ENCODE measurements at regions not wholly inside any gene's neighbourhood (a gene's known extent, or its start where the extent isn't known, plus 50 kb on each side); places are given as distances from the start of the nearest gene placed in this dataset.
A peak's percentile ranks its signal among the peaks of the same experiment; 100 is the strongest.

- H3K27ac ChIP-seq (ENCODE audit: low read length) = peak overlapping the region; percentile 95
- peaks cover 16% of the 10 kb centered on the region for H3F3A ChIP-seq (ENCODE audit: low read length, unreplicated experiment)
- no peaks in the 10 kb centered on the region for H3K79me2 ChIP-seq (ENCODE audit: low read length)
- no peaks in the 10 kb centered on the region for H3K27me3 ChIP-seq (ENCODE audit: low read length)
- peaks cover 65% of the 10 kb centered on the region for H3K4me1 ChIP-seq (ENCODE audit: insufficient read depth, low read length)
- ChIA-PET POLR2A (ENCODE audit: unreplicated experiment) (no interaction called here), CTCF (interaction anchor here (0.6 kb wide), 1 partner anchor 733 kb away, joined by 3 read pairs; no protein-coding TSS in a partner anchor)
- no peaks in the 10 kb centered on the region for H3K36me3 ChIP-seq (ENCODE audit: low read depth, low read length)
- H3K9ac ChIP-seq (ENCODE audit: low read length) = peak overlapping the region; percentile 69
- peak overlapping the region; percentile 28; the same call in 1 of the 2 replicates for H3K4me3 ChIP-seq (ENCODE audit: low read length)
- H2AFZ ChIP-seq (ENCODE audit: low read length) = peak overlapping the region; percentile 36
- intact Hi-C loops (cut with micrococcal nuclease) = no loop called here
- no peak for ATAC-seq
- BruUV-seq (replicated peaks) = TSS peak; percentile 71
- no peak for TF ChIP-seq CTCF (conservative IDR thresholded peaks at IDR 0.05; ENCODE audit: low read depth, low read length)
- TF ChIP-seq EZH2phosphoT487 (IDR thresholded peaks at IDR 0.05; ENCODE audit: borderline replicate concordance, low read length) = no peak
- TF ChIP-seq EZH2 (IDR thresholded peaks at IDR 0.05; ENCODE audit: low read length, unreplicated experiment) = no peak
- H3K9me3 ChIP-seq (ENCODE audit: low read length) = no peaks in the 10 kb centered on the region
- H3K4me2 ChIP-seq (ENCODE audit: low read length) = peak overlapping the region; percentile 72
- H4K20me1 ChIP-seq (ENCODE audit: low read length) = no peaks in the 10 kb centered on the region
- no peaks in the 10 kb centered on the region for H3K9me2 ChIP-seq (replicated peaks; ENCODE audit: low read length)
- DNase-seq = peak; percentile 31
Observed at GRCh38 chr2:57862727-57863126, 183.9 kb upstream of the VRK2 start.

GRCh38 chr2:57864926-57865325 lies 181.7 kb upstream of the VRK2 start:
- Histone ChIP-seq H3K4me3 (ENCODE audit: low read length) (no peak overlapping the region), H3K4me1 (ENCODE audit: insufficient read depth, low read length) (peaks cover 84% of the 10 kb centered on the region), H3K79me2 (ENCODE audit: low read length) (no peaks in the 10 kb centered on the region), H3F3A (ENCODE audit: low read length, unreplicated experiment) (peaks cover 30% of the 10 kb centered on the region), H3K4me2 (ENCODE audit: low read length) (peak overlapping the region; percentile 38), H3K27me3 (ENCODE audit: low read length) (no peaks in the 10 kb centered on the region), H4K20me1 (ENCODE audit: low read length) (no peaks in the 10 kb centered on the region), H3K27ac (ENCODE audit: low read length) (peak overlapping the region; percentile 97), H3K36me3 (ENCODE audit: low read depth, low read length) (no peaks in the 10 kb centered on the region), H2AFZ (ENCODE audit: low read length) (peak overlapping the region; percentile 27; the same call in 1 of the 2 replicates), H3K9me2 (replicated peaks; ENCODE audit: low read length) (no peaks in the 10 kb centered on the region), H3K9me3 (ENCODE audit: low read length) (no peaks in the 10 kb centered on the region), H3K9ac (ENCODE audit: low read length) (peak overlapping the region; percentile 47)
- BruUV-seq (replicated peaks) = no TSS peak
- intact Hi-C loops (cut with micrococcal nuclease) = loop anchor here (1.0 to 5.0 kb wide), 3 partner anchors 105 to 242 kb away; partner anchors contain the start of gene VRK2
- POLR2A ChIA-PET (ENCODE audit: unreplicated experiment) = no interaction called here
- no peak for TF ChIP-seq EZH2phosphoT487 (IDR thresholded peaks at IDR 0.05; ENCODE audit: borderline replicate concordance, low read length)
- TF ChIP-seq EZH2 (IDR thresholded peaks at IDR 0.05; ENCODE audit: low read length, unreplicated experiment) = no peak
- no peak for TF ChIP-seq CTCF (conservative IDR thresholded peaks at IDR 0.05; ENCODE audit: low read depth, low read length)
- DNase-seq (peak; percentile 67), ATAC-seq (peak; percentile 13; the same call in 1 of the 2 replicates)
- CTCF ChIA-PET = no interaction called here

GRCh38 chr2:57867730-57868129 lies 178.9 kb upstream of the VRK2 start:
- TF ChIP-seq EZH2 (IDR thresholded peaks at IDR 0.05; ENCODE audit: low read length, unreplicated experiment) (no peak), EZH2phosphoT487 (IDR thresholded peaks at IDR 0.05; ENCODE audit: borderline replicate concordance, low read length) (no peak), CTCF (conservative IDR thresholded peaks at IDR 0.05; ENCODE audit: low read depth, low read length) (no peak)
- no peaks in the 10 kb centered on the region for H3K9me3 ChIP-seq (ENCODE audit: low read length)
- peaks cover 26% of the 10 kb centered on the region for H3F3A ChIP-seq (ENCODE audit: low read length, unreplicated experiment)
- ChIA-PET POLR2A (ENCODE audit: unreplicated experiment) (no interaction called here), CTCF (no interaction called here)
- H3K79me2 ChIP-seq (ENCODE audit: low read length) = no peaks in the 10 kb centered on the region
- no peak overlapping the region for H2AFZ ChIP-seq (ENCODE audit: low read length)
- H3K27me3 ChIP-seq (ENCODE audit: low read length) = no peaks in the 10 kb centered on the region
- no peak overlapping the region; the same call in 1 of the 2 replicates for H3K4me3 ChIP-seq (ENCODE audit: low read length)
- H3K9ac ChIP-seq (ENCODE audit: low read length) = peak overlapping the region; percentile 71
- intact Hi-C loops (cut with micrococcal nuclease) = loop anchor here (1.0 to 5.0 kb wide), 4 partner anchors 15 to 240 kb away; partner anchors contain the start of gene VRK2
- BruUV-seq (replicated peaks) = TSS peak; percentile 34
- no peaks in the 10 kb centered on the region for H4K20me1 ChIP-seq (ENCODE audit: low read length)
- peaks cover 81% of the 10 kb centered on the region for H3K4me1 ChIP-seq (ENCODE audit: insufficient read depth, low read length)
- ATAC-seq (peak; percentile 3; the same call in 1 of the 2 replicates), DNase-seq (peak; percentile 65)
- no peaks in the 10 kb centered on the region for H3K36me3 ChIP-seq (ENCODE audit: low read depth, low read length)
- peak overlapping the region; percentile 97 for H3K27ac ChIP-seq (ENCODE audit: low read length)
- peak overlapping the region; percentile 69 for H3K4me2 ChIP-seq (ENCODE audit: low read length)
- H3K9me2 ChIP-seq (replicated peaks; ENCODE audit: low read length) = no peaks in the 10 kb centered on the region
